ENCODE measurements at regions not wholly inside any gene's neighbourhood (a gene's known extent, or its start where the extent isn't known, plus 50 kb on each side); places are given as distances from the start of the nearest gene placed in this dataset.

DNA sequence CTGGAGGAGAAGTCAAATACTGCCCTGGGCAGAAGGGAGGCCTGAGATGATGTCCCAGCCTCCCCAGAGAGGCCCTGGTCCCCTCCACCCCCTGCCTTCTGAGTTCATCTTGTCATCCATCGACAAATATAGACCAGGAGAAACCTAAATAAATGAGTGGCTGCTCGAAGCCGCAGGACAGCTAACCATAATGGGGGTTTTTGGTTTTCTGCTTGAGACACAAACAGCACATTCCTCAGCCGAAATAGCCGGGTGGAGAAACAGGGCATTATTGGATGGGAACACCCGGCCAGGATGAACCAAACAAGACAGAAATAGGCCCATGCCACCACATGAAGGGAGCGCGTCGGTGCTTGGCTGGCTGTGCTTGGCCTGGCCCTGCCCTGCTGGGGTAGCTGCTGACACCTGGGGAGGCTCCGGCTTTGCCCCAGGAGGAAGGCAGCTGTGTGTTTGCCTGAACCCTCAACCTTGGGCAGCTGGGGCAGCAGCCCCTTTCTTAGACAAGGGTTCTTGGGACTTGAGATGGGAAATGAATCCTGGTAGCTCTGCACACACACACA is 188.1 kb downstream of the IRX5 start:
- DNase-seq (ENCODE audit: low spot score) = no peak

DNA sequence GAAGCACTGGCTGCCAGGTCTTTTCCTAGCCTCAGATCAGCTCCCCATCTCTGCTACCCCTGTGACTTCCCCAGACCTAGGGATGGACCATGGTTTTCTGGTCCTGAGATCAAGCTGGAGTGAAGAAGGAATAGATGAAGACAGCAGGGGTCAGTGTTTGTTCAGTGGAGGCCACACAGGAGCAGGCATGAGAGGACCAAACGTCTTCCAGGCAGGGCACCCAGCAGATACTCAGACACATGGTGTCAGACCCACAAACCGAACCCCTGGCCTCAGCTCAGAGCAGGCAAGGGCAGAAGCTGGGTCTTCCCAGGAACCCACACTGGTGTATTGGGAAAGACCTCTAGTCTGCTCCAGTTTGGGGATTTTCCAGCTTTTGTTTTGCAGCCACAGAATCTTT is 189.7 kb downstream of the IRX5 start:
- no peak for DNase-seq (ENCODE audit: low spot score)

DNA sequence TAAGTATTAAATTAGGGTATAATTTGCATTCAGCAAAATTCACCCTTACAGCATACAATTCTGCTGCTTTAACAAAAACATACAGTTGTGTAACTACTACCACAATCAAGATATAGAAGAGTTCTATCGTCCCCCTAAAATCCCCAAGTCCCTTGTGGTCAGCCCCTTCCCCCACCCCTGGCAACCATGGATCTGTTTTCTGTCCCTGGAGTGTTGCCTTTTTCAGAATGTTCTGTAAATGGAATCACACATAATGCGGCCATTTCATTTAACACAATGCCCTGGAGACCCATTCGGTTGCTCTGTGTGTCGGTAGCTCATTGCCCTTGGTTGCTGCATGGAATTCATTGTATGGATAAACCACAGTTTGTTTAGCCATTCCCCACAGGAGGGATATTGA is 190.2 kb downstream of the IRX5 start:
- DNase-seq (ENCODE audit: low spot score) = no peak

DNA sequence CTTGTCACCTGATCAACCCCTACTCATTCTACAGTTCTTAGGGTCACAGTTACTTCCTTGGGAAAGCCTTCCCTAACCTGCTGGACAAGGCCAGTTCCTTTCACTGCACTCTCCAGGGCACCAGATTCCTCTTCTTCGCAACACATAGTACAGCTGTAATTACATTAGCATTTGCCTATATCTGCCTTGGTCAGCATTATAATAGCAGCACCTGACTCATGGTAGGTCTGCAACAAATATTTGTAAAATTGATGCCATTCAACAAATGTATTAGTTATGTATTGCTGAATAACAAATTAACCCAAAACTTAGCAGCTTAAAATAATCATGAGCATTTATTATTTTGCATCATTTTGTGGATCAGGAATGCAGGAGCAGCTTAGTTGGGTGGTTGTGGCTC is 193.0 kb downstream of the IRX5 start:
- no peak for DNase-seq (ENCODE audit: low spot score)

DNA sequence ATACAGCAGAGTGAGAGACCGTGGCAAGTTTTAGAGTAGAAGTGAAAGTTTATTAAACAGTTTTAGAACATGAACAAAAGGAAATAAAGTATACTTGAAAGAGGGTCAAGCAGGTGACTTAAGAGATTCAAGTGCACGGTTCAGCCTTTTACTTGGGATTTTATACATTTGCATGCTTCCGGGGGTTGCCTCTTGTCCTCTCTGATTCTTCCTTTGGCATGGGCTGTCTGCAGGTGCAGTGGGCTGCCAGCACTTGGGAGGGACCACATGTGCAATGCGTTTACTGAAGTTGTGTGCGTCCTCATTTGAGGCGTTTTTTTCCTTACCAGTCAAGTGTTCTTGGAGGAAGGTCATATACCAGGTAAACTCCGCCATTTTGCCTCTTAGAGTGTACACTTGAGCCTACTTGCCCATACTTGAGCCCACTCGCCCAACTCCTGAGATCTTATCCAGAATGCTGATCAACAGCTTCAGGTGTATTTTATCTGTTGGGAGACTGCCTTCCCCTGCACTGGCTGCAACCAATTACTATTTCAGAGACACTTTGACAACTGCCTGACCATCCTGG is 195.2 kb downstream of the IRX5 start:
- DNase-seq (ENCODE audit: low spot score) = no peak

DNA sequence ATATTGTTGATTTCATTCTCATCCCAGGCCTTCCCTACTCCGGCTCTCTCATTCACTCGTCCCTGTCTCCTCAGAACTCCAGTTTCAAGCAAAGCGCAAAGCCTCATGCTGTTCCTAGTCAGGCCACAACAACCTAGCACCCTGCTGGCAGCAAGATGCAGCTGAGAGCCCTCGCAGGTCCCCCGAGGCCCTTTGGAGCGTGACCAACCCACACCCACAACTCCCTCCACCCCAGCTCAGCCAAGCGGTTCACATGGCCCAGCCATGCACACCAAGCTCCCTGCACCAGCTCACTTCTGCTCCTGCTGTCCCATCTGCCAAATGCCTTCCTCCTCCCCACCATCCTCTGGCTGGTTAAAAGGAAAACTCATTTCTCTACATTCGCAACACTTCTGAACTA is 195.8 kb downstream of the IRX5 start:
- no peak for DNase-seq (ENCODE audit: low spot score)

DNA sequence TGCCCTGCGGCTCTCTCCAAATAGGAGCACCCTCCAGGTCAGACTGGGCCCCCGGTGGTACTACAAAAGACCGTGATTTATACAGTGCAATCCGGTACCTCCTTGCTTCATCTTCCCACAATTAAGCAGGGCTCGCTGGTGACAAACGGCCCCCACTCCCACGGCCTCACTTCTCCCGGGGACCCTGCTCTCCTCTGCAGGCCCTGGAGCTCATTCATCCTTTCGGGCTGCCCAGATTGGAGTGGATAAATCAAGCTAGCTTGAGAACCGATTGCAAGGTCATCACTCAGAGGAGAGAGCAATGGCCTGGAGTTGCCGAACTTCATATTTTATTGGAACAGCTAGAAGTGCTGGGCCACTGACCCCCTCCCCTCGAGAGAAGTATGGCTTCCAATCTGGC is 193.5 kb upstream of the IRX6 start:
- no peak for DNase-seq (ENCODE audit: low spot score)

DNA sequence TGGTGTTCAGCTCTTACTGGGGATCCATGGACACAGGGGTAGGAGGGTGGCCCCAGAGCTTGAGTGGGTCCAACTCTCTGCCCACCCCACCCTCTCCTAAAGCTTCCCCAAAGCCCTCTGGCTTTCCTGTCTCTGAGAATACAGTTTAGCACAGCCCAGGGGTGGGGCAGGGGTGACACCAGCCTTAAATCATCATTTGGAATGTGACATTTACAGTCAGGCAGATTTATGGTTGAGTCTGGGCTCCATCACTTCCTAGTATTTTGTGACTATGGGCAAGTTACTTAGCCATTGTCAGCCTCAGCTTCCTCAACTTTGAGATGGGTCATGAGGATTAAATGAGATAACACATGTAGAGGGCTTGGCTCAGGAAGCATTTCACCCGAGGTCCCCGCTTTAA is 193.1 kb upstream of the IRX6 start:
- no peak for DNase-seq (ENCODE audit: low spot score)

DNA sequence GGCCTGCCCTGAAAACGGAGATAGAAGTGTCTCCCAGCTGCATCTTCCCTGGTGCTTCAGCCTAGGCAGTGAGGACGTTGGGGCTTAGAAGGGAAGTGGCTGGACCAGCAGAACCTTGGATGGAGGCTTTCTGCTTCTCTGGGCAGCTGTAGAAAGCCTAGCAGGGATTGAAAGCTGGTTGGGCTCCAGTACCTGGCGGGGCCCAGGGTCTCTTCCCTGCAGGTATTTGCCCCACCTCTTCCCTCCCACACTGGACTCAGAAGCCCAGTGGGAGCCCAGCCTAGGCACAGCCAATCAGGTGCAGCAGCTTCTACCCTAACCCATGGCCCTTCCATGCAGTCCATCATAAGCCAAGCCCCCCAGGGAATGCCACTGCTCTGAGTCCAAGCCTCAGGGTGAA is 190.3 kb upstream of the IRX6 start:
- no peak for DNase-seq (ENCODE audit: low spot score)

DNA sequence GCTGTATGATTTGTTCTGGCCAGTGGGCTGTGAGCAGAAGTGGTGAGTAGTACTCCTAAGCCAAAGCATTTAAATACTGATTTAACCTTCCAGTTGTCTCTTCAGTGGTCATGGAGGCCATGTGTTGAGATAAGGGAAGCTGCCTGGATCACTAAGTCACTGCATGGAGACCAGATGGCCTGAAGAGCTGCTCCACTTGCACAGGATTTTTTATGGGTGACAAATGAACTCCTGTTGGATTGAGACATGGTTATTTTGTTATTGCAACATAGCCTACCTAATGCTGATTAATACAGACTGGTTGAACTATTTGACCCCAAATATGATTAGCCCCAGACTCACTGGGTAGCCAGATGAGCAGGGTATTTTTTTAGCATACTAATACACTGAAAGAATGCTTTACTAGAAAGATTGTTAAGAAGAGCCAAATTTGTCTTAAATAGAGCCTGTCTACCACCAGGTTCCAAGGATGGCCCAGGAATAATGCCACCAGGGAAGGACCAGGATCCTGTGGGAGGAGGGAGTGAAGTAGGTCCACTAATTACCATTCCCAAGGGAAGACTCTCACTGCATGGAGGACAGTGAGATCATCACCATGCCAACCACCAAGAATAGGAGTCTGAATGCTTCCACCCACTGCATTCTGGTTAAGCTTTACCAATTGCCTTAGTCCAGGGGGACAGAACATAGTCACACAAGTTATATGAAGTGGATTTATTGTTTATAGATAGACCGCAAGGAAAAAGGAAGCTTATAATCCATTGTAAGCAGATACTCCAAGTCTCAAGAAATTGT is 187.4 kb upstream of the IRX6 start:
- DNase-seq (ENCODE audit: low spot score) = no peak

DNA sequence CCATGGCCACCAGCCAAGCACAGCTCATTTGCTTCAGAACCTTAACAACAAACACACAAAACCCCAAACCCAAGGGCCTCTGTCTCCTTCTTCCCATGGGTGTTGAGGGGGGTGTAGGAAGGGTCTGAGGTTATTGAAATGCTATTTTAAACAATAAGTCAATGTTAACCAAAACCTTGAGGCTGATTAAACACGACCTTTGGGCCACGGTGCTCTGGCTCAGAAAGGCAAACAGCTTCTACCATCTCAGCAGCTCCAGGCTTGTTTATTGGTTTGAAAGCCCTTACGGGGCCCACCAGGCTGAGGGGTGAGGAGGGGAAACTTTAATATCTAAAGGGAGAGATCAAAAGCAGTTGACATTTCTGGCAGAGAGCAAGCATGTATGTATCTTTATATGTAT is 185.7 kb upstream of the IRX6 start:
- no peak for DNase-seq (ENCODE audit: low spot score)

DNA sequence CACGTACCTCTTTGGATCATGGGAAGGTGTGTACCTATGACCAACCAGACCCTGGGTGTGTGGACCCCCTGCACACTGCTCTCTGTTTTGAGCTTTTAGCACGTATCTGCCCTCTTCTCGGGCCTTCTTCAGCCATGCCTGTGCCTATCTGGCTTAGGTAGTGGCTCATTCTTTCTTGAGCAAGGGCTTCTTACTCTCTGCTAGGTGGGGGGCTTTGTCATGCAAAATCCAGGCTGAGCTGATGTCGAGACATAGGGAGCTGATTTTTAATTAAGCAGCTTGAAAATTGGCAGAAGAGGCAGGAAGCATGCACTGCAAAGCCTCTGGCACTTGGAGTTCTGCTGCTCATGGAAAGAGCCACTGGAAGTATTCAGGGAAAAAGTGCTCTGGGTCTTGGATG is 181.6 kb upstream of the IRX6 start:
- DNase-seq (ENCODE audit: low spot score) = no peak

DNA sequence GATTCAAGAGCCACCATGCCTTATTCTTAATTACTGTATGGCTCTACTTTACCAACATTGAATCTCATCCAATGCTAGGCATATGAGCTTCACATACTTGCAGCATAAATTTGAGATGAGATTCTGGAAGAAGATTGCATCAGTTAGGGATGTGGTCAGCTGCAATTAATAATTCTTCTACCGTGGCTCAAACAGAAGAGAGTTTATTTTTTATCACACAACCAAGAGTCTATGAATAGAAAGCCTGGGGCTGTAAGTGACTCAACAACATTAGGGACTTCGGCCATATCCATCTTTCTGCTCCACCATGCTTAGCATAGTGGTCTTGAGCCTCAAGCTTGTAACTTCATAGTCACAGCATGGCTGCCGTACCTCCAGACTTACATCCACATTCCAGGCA is 179.4 kb upstream of the IRX6 start:
- DNase-seq (ENCODE audit: low spot score) = no peak

DNA sequence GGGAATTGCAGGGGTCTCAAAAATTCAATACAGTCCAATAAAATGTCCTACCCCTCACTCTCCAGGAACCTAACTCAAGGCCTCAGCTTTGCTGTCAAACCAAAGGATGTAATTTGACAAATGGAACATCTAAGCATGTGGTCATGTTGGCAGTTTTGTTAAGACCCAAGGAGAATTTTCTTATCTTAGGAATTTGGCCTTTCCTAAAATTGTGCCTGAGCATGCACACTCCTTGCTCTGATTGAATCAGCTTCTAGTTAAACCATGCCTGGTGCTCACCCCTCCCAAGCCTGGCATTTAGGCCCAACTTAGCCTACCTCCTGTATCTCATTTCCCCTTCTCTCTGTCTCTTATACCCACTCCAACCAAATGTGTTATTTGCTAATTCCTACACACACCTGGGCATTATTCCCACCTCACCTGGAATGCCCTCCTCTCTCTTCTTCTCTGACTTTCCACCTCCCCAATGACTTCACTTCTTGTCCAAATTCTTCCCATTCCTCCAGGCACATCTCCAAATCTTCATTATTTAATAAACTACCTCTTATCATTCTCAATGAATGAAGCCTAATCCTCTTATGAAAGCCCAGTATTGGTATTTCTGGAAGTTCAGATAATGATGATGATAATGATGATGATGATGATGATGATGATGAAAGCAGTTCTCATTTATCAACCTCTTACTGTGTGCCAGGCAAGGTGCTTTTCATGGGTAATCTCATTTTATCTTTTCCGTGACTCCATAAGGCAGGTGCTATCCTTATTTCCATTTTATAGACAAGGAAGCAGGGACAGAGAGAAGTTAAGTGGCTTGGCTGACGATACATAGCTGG is 178.0 kb upstream of the IRX6 start:
- DNase-seq (ENCODE audit: low spot score) = no peak

DNA sequence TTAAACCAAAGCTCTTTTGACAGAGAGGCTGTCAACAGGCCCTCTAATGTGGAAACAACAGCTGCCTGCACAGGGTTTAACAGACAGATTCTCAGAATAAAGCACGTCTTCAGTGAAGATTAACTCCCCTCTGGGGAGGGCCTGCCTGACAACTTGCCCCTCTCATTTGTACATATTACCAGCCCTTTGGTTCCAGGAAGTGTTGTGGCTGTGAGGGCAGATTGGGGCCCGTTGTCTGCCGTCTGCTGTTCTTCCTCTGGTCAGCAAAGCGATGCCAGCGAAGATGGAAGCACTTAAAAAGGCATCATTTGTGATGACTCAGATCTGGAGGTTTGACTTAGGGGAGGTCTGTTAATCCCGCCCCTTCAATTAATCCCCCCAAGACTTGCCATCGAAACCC is 177.0 kb upstream of the IRX6 start:
- no peak for DNase-seq (ENCODE audit: low spot score)

DNA sequence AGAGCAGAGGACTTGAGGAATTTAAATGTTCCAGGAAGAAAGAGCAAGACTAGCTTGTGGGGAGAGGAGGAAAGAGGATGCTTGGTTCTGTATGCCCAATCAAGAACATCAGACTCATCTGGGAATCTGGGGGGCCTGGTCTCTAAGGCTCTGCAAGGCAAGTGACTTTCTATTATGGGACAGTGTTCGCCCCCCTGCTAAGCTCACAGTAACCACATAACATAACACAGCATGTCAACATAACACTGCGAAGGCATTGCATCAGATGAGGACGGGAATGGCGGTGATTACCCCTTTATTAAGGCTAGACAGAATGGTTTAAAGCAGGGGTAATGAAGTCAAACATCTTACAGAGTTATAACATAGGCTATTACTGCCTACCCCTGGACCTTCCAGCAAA is 176.6 kb upstream of the IRX6 start:
- DNase-seq (ENCODE audit: low spot score) = no peak

DNA sequence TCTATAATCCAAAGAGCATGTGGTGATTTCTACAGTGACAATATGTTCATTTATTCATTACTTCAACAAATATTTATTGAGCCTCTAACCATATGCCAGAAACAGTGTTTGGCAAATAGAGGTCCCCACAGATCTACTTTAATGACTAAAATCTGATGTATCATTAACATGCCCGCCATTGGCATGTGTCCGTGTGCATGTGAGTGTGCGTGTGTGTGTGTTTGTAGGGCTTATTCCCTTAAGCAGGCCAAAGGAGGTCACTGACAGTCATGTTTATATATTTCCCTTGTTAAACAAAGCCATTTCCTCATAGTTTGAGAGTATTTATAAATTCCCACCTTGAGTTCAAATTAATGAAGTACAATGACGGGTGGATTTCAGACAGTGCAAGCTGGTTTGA is 174.4 kb upstream of the IRX6 start:
- no peak for DNase-seq (ENCODE audit: low spot score)

DNA sequence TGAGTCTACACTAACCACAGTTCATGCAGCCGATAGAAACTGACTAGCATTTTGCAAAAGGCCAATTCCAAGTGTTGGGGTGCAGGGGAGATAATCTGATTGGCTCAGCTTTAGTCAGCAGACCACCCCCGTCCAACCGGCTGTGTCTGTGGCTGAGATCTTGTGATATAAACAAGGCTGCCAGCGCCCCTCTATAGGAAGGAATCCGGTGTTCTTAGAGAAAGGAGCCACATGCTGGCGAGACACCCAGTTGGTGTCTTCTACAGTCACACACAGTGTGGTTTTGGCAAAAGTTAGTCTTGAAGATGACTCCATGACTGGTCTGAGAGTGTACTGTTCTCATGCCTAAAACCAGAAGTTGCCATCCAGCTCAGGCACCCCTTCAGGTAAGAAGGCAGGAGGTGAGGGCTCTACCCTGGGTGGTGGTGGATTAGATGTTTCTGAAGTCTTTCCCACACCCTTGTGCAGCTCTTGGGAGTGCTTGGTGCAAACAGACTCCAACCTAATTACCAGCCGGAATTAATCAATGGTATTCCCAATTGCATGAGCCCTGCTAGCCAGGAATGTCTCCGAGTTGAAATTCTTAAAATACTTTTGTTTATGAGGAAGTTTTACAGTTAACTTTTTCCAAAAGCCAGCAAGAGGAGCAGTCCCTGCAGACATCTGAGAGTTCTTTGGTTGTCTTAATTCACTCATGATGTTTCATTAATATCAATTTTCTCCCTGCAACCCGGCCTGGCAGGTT is 172.3 kb upstream of the IRX6 start:
- DNase-seq (ENCODE audit: low spot score) = no peak

DNA sequence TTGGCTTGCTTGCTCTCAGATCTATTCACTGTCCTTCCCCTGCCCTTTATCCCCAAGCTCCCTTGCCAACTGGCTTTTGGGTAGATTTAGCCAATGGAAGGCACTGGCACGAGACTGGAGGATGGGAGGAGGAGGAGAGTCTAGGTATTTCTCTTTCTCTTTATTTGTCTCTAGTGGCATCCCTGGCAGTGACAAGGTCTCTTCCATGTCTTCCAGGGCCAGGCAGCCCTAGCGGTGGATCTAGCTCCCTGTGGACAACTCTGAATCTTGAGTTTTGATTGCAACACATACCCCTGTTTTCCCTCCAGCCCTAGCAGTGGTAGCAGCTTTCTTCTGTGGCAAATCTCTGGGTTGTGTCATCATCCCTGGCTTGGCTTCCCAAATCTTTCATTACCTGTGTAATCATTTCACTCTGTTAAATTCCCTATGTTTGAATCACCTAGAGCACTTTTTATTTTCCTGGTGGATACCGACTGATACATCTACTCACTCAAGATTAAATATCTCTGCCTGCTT is 171.1 kb upstream of the IRX6 start:
- DNase-seq (ENCODE audit: low spot score) = no peak

DNA sequence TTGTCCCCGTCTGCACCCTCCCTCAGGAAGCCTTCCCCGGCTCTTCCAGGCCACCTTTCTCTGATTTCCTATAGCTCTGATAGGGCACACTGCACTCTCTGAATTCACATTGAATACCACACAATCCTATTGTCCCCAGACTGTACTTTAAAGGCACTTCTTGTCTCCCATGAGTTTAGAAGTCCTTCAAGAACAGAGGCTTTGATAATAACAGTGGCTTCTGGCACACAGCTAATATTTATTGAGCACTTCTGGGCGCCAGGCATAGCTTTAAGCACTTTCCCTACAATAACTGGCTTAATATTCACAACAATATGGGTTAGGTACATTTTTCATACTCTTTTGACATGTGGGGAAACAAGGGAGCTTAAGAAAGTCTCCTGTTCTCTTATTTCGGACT is 169.7 kb upstream of the IRX6 start:
- no peak for DNase-seq (ENCODE audit: low spot score)

DNA sequence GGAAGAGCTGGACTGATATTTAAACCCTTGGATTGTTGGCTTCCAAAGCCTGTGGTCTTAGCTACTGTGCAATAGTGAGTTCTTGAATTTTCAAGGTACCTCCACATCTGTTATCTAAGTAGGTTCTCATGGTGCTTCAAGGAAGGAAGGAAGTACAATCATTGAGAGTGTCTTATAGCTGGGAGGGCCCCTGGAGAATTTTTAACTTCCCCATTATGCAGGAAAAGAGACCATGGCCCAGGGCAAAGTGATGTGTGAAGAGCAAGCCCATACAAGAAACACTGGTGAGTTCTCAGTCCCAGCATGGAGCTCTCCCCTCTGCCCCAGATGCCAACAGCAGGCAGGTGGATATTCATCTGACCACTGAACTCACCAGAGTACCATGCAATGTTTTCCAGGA is 169.0 kb upstream of the IRX6 start:
- no peak for DNase-seq (ENCODE audit: low spot score)

DNA sequence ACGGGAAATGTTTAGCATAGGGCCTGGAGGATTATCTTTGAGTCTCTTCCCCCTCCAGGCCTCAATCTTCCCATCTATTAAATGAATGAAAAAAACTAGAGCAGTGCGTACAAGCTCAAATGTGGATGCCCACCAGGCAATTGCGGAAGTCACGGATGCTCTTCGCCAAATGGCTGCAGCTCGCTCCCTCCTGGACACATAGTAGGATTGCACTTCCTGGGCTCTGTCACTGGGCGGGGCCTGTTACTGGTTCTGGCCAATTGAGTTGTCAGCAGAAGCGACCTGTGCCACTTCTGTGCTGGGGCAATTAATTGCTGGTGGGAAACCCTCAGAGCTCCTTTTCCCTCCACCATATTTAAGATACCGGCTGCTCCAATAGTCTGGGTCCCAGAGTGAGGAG is 168.2 kb upstream of the IRX6 start:
- no peak for DNase-seq (ENCODE audit: low spot score)

All from HuH-7.5 (cell line).